Right lobe of liver (tissue), 4 donors: ENCODE measurements at regions not wholly inside any gene's neighbourhood (a gene's known extent, or its start where the extent isn't known, plus 50 kb on each side); places are given as distances from the start of the nearest gene placed in this dataset.

Experiments
- POLR2A ChIP-seq: fragments of 450-650 bp; IDR thresholded peaks from one replicate; pipeline ENCODE4 v1.6.1; 2017; ENCODE audit warnings: antibody characterized with exemption, mild to moderate bottlenecking
- TF ChIP-seq, protein P1 (sequence below), 4 donors: fragments of 200-600 bp in 3 of 4; fragments of 450-650 bp in 1 of 4; IDR thresholded peaks; one replicate each; pipeline versions ENCODE4 v1.5.1 to v1.8.0; 2016 to 2022; ENCODE audit warnings: antibody characterized with exemption in 4 of 4, mild to moderate bottlenecking in 2 of 4
- donor health status: DM: no; HTN: no; CAD: no.
- donor health status: DM: no; HTN: no; CAD: no.
- donor health status: DM: no; HTN: yes; CAD: no.

DNA sequence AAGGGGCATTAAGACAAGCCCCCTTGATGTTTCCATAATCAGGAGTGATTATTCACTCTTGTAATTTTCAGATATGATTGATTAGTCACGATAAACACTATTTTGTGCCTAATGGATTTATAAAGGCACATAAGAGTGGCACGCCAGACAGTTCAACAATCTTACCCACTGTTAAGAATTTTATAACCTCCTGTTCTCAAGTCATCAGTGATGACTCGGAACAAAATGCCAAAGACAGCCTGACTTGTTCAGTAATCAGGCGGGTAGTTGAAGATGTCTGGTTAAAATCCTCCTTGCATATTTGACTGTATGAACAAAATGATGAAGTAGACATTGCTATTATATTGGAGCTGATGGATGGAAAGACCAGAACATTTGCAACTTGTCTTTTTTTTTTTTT, 212.1 kb upstream of the RMST start:
- TF ChIP-seq, protein P1, sequence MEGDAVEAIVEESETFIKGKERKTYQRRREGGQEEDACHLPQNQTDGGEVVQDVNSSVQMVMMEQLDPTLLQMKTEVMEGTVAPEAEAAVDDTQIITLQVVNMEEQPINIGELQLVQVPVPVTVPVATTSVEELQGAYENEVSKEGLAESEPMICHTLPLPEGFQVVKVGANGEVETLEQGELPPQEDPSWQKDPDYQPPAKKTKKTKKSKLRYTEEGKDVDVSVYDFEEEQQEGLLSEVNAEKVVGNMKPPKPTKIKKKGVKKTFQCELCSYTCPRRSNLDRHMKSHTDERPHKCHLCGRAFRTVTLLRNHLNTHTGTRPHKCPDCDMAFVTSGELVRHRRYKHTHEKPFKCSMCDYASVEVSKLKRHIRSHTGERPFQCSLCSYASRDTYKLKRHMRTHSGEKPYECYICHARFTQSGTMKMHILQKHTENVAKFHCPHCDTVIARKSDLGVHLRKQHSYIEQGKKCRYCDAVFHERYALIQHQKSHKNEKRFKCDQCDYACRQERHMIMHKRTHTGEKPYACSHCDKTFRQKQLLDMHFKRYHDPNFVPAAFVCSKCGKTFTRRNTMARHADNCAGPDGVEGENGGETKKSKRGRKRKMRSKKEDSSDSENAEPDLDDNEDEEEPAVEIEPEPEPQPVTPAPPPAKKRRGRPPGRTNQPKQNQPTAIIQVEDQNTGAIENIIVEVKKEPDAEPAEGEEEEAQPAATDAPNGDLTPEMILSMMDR (IDR thresholded peaks at IDR 0.05), result no peak
- no peak for TF ChIP-seq POLR2A
